Motor neuron (in vitro differentiated cells): ENCODE measurements at regions not wholly inside any gene's neighbourhood (a gene's known extent, or its start where the extent isn't known, plus 50 kb on each side); places are given as distances from the start of the nearest gene placed in this dataset.

Source experiments
- ATAC-seq, 8 experiments: fragments of 200-7000 bp; cut with Tn5 transposase; replicated peaks in 6 of 8; 2 replicates each; pipeline ENCODE4 v1.8.0; 2021; ENCODE audit warnings: mild to moderate bottlenecking in 8 of 8, moderate library complexity in 8 of 8
- H3K27ac ChIP-seq, 2 donors: fragments of 250-450 bp; sonication (Bioruptor Pico); 2 replicates each; pipeline ENCODE4 v1.9.0; 2021; ENCODE audit warnings: antibody characterized with exemption in 2 of 2, mild to moderate bottlenecking in 2 of 2, moderate library complexity in 1 of 2
- H3K4me1 ChIP-seq, 2 donors: fragments of 250-450 bp; sonication (Bioruptor Pico); replicated peaks in 1 of 2; 2 replicates each; pipeline ENCODE4 v1.6.1; 2021; ENCODE audit warnings: antibody characterized with exemption in 2 of 2, mild to moderate bottlenecking in 2 of 2, moderate library complexity in 1 of 2
- H3K4me3 ChIP-seq, 5 donors: fragments of 250-450 bp; sonication (Bioruptor Pico); 2 replicates each; pipeline ENCODE4 v1.9.0; 2021; ENCODE audit warnings: antibody characterized with exemption in 5 of 5, mild to moderate bottlenecking in 5 of 5, moderate library complexity in 4 of 5
- WGBS, 10 experiments: fragments of 450-650 bp; shearing (Covaris generic); methylation state at CpG; one replicate each; pipeline ENCODE4 v1.0.0; 2022; 5-methylcytosine and 5-hydroxymethylcytosine counted together
- in situ Hi-C, 9 experiments: fragments of 400-800 bp; cut with MboI; loops; one replicate each; pipeline ENCODE4 v1.15.0; 2021; ENCODE audit warnings: low sequenced_read_pairs in 9 of 9, low pct_unique_long_range_greater_than_20kb in 2 of 9; ENCODE audit not compliant: unreplicated experiment in 9 of 9

GRCh38 chr12:13304924-13305323 lies 108.4 kb downstream of the EMP1 start:
- no peaks in the 10 kb centered on the region for H3K4me1 ChIP-seq
- no peak overlapping the region for H3K4me3 ChIP-seq
- H3K27ac ChIP-seq, result no peak overlapping the region
- WGBS, 10 experiments, result 10 to 100% (median 85%) methylated on average over 1 to 2 of the region's 2 CpGs; no CpG with 5 or more reads in 4 of the 10 experiments
- in situ Hi-C loops, result no loop called here
- no peak for ATAC-seq

GRCh38 chr12:13299457-13299856 lies 102.9 kb downstream of the EMP1 start:
- no peak for ATAC-seq
- 0 to 78% (median 20%) methylated on average over 1 of the region's 1 CpG; no CpG with 5 or more reads in 7 of the 10 experiments for WGBS, 10 experiments
- Histone ChIP-seq H3K4me3 (no peak overlapping the region), H3K27ac (no peak overlapping the region), H3K4me1 (no peaks in the 10 kb centered on the region)
- in situ Hi-C loops, result loop anchor here in 1 of 9 experiments (25.0 kb wide), 2 partner anchors 238 to 363 kb away; no protein-coding TSS in a partner anchor

- ATAC-seq, result peak in 1 of 8 experiments; percentile 13
- Histone ChIP-seq H3K4me1 (no peaks in the 10 kb centered on the region), H3K27ac (no peak overlapping the region), H3K4me3 (no peak overlapping the region)
- WGBS, 10 experiments, result 40 to 81% (median 60%) methylated on average over 1 to 4 of the region's 4 CpGs; no CpG with 5 or more reads in 3 of the 10 experiments
- in situ Hi-C loops, result loop anchor here in 1 of 9 experiments (25.0 kb wide), 2 partner anchors 244 to 369 kb away; no protein-coding TSS in a partner anchor
These were observed 96.6 kb downstream of the EMP1 start for GRCh38 chr12:13293096-13293495.

- ATAC-seq, result peak in 2 of 8 experiments; percentile 69 to 87
- in situ Hi-C loops, result loop anchor here in 1 of 9 experiments (25.0 kb wide), 2 partner anchors 248 to 373 kb away; no protein-coding TSS in a partner anchor
- Histone ChIP-seq H3K4me3 (no peak overlapping the region), H3K27ac (no peak overlapping the region), H3K4me1 (no peaks in the 10 kb centered on the region)
These were observed 93.2 kb downstream of the EMP1 start for GRCh38 chr12:13289653-13290289.

GRCh38 chr12:13288937-13289652 lies 92.6 kb downstream of the EMP1 start:
- 0 to 90% (median 82%) methylated on average over 1 to 7 of the region's 11 CpGs for WGBS, 10 experiments
- ATAC-seq, result no peak
- Histone ChIP-seq H3K4me3 (no peak overlapping the region), H3K27ac (no peak overlapping the region), H3K4me1 (no peaks in the 10 kb centered on the region)
- in situ Hi-C loops, result loop anchor here in 1 of 9 experiments (25.0 kb wide), 2 partner anchors 248 to 373 kb away; no protein-coding TSS in a partner anchor

- Histone ChIP-seq H3K4me3 (no peak overlapping the region), H3K4me1 (no peaks in the 10 kb centered on the region), H3K27ac (no peak overlapping the region)
- WGBS, 10 experiments, result 0 to 75% (median 40%) methylated on average over 1 of the region's 1 CpG; no CpG with 5 or more reads in 5 of the 10 experiments
- in situ Hi-C loops, result loop anchor here in 1 of 9 experiments (25.0 kb wide), 2 partner anchors 249 to 374 kb away; no protein-coding TSS in a partner anchor
- peak in 1 of 8 experiments; percentile 16 for ATAC-seq
These were observed 92.0 kb downstream of the EMP1 start for GRCh38 chr12:13288501-13288900.

- in situ Hi-C loops, result loop anchor here in 1 of 9 experiments (25.0 kb wide), 2 partner anchors 253 to 378 kb away; no protein-coding TSS in a partner anchor
- H3K27ac ChIP-seq, result no peak overlapping the region
- peaks cover under 1% of the 10 kb centered on the region in 2 donors for H3K4me1 ChIP-seq
- ATAC-seq, result no peak
- no peak overlapping the region for H3K4me3 ChIP-seq
These were observed 87.3 kb downstream of the EMP1 start for GRCh38 chr12:13283867-13284266.

GRCh38 chr12:13282861-13283260 lies 86.3 kb downstream of the EMP1 start:
- no peak overlapping the region for H3K27ac ChIP-seq
- ATAC-seq, result no peak
- WGBS, 10 experiments, result 20 to 82% (median 40%) methylated on average over 1 to 2 of the region's 2 CpGs; no CpG with 5 or more reads in 5 of the 10 experiments
- in situ Hi-C loops, result loop anchor here in 1 of 9 experiments (25.0 kb wide), 2 partner anchors 254 to 379 kb away; no protein-coding TSS in a partner anchor
- no peak overlapping the region for H3K4me3 ChIP-seq
- peaks cover 9% of the 10 kb centered on the region in 2 donors for H3K4me1 ChIP-seq

- no peak overlapping the region for H3K4me3 ChIP-seq
- peak overlapping the region; percentile 21 to 31 for H3K27ac ChIP-seq
- H3K4me1 ChIP-seq, result peaks cover 37 to 38% of the 10 kb centered on the region in 2 donors
- peak; percentile 89 to 98 (median 95) for ATAC-seq
- in situ Hi-C loops, result loop anchor here in 1 of 9 experiments (25.0 kb wide), 2 partner anchors 259 to 384 kb away; no protein-coding TSS in a partner anchor
- WGBS, 10 experiments, result 0 to 24% (median 0%) methylated on average over 1 to 11 of the region's 32 CpGs; no CpG with 5 or more reads in 5 of the 10 experiments
These were observed 81.8 kb downstream of the EMP1 start for GRCh38 chr12:13278249-13278787.

GRCh38 chr12:13277293-13277692 lies 80.8 kb downstream of the EMP1 start:
- peak in 4 of 8 experiments; percentile 2 to 21 (median 14) for ATAC-seq
- in situ Hi-C loops, result loop anchor here in 1 of 9 experiments (25.0 kb wide), 2 partner anchors 260 to 385 kb away; no protein-coding TSS in a partner anchor
- 0 to 100% (median 49%) methylated on average over 1 to 4 of the region's 4 CpGs; no CpG with 5 or more reads in 4 of the 10 experiments for WGBS, 10 experiments
- peaks cover 37 to 38% of the 10 kb centered on the region in 2 donors for H3K4me1 ChIP-seq
- H3K27ac ChIP-seq, result no peak overlapping the region
- H3K4me3 ChIP-seq, result no peak overlapping the region

GRCh38 chr12:13275241-13276085 lies 78.9 kb downstream of the EMP1 start:
- in situ Hi-C loops, result loop anchor here in 1 of 9 experiments (25.0 kb wide), 2 partner anchors 262 to 387 kb away; no protein-coding TSS in a partner anchor
- H3K4me1 ChIP-seq, result peaks cover 37 to 38% of the 10 kb centered on the region in 2 donors
- H3K4me3 ChIP-seq, result no peak overlapping the region
- 0 to 55% (median 32%) methylated on average over 1 to 9 of the region's 10 CpGs for WGBS, 10 experiments
- ATAC-seq, result peak in 5 of 8 experiments; percentile 3 to 62 (median 25)
- peak overlapping the region; percentile 21 to 38 for H3K27ac ChIP-seq

- 6 to 100% (median 82%) methylated on average over 1 to 10 of the region's 12 CpGs; no CpG with 5 or more reads in 1 of the 10 experiments for WGBS, 10 experiments
- in situ Hi-C loops, result loop anchor here in 2 of 9 experiments (25.0 kb wide), 2 partner anchors 388 to 888 kb away; no protein-coding TSS in a partner anchor
- Histone ChIP-seq H3K4me3 (no peak overlapping the region), H3K27ac (no peak overlapping the region), H3K4me1 (peaks cover 36 to 37% of the 10 kb centered on the region in 2 donors)
- peak in 1 of 8 experiments; percentile 12 for ATAC-seq
These were observed 77.3 kb downstream of the EMP1 start for GRCh38 chr12:13273850-13274249.
